ENCODE measurements at regions not wholly inside any gene's neighbourhood (a gene's known extent, or its start where the extent isn't known, plus 50 kb on each side); places are given as distances from the start of the nearest gene placed in this dataset.

DNA sequence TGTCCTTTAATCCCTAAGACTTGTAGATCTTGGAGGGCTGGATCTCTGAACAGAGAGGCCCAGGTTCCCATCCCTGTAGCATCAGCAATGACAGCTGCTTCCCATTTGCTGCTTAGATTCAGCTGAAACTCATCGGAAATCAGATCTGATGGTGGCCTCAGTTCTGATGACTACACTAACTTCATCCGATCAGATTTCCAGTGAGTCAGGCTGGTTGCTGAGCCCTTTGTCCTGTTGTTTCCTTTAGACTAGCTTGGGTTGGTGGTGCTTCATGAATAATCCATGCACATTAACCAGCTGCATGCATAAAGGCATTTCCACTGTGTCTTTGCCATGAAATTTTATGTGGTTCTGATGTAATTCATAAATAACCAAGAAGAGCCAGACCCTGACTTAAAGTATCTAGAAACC lies 195.2 kb upstream of the TUT7 start (continued):
- TF ChIP-seq, protein P1, sequence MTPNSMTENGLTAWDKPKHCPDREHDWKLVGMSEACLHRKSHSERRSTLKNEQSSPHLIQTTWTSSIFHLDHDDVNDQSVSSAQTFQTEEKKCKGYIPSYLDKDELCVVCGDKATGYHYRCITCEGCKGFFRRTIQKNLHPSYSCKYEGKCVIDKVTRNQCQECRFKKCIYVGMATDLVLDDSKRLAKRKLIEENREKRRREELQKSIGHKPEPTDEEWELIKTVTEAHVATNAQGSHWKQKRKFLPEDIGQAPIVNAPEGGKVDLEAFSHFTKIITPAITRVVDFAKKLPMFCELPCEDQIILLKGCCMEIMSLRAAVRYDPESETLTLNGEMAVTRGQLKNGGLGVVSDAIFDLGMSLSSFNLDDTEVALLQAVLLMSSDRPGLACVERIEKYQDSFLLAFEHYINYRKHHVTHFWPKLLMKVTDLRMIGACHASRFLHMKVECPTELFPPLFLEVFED (CRISPR knock-in tag; conservative IDR thresholded peaks at IDR 0.05) = no peak

DNA sequence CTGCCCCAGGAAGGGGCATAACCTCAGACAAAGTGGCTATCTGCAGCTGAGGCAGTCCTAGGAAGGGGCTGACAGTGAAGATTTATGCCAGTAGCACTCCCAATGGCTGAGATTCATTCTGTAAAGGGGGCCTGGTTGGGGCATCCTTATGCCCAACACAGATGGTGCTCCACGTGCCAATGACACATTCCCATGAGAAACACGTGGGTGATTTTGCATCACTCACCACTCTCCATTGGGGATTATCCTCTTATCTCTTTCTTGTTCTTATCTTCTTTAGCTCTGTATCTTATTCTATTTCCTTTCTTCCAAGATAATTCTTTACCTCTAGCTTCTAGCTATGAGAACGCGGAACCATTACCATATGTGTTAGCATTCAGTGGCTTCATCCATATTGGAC lies 194.0 kb upstream of the TUT7 start:
- ATAC-seq = no peak
- ChIA-PET CTCF (ENCODE audit: low intra/inter-chr PET ratio) (no interaction called here), POLR2A (no interaction called here)
- no peak overlapping the region for H3K4me2 ChIP-seq (ENCODE audit: insufficient read depth, low read length)
- no peak for DNase-seq (ENCODE audit: extremely low read depth in 1 of 4, low spot score in 3 of 4)
- BruUV-seq (replicated peaks) = no TSS peak
- H4K20me1 ChIP-seq (replicated peaks; ENCODE audit: control insufficient read depth, insufficient read depth, low read length) = no peaks in the 10 kb centered on the region
- intact Hi-C loops (cut with micrococcal nuclease) (no loop called here), in situ Hi-C loops (cut with MboI) (no loop called here)
- TF ChIP-seq ZNF551 (CRISPR knock-in tag; IDR thresholded peaks at IDR 0.05) (no peak), FOSL1 (tag; conservative IDR thresholded peaks at IDR 0.05) (no peak), ZNF830 (CRISPR knock-in tag; IDR thresholded peaks at IDR 0.05) (no peak), POLR2A (conservative IDR thresholded peaks at IDR 0.05) (no peak), ZKSCAN1 (IDR thresholded peaks at IDR 0.05; ENCODE audit: low read depth, low read length) (no peak), ARNT (IDR thresholded peaks at IDR 0.05) (no peak), SUPT5H (IDR thresholded peaks at IDR 0.05) (no peak), ZNF263 (CRISPR knock-in tag; IDR thresholded peaks at IDR 0.05; ENCODE audit: borderline replicate concordance) (no peak), JUN (IDR thresholded peaks at IDR 0.05; ENCODE audit: borderline replicate concordance, low read depth, low read length) (no peak), JUN (CRISPR knock-in tag; IDR thresholded peaks at IDR 0.05; ENCODE audit: borderline replicate concordance) (no peak), MYBL2 (IDR thresholded peaks at IDR 0.05; ENCODE audit: low read depth) (no peak), MYBL2 (CRISPR knock-in tag; IDR thresholded peaks at IDR 0.05; ENCODE audit: borderline replicate concordance) (no peak)
- H3K36me3 ChIP-seq (ENCODE audit: control insufficient read depth, insufficient read depth, low read length) = no peaks in the 10 kb centered on the region
- no peak overlapping the region for H3K4me3 ChIP-seq
- no peak for FAIRE-seq
- H3K27me3 ChIP-seq (ENCODE audit: control insufficient read depth in 2 of 2, insufficient read depth in 2 of 2, low read length in 2 of 2) = no peaks in the 10 kb centered on the region
- no peak overlapping the region for H3K27ac ChIP-seq (ENCODE audit: extremely low read depth, low read depth, low read length)
- no peaks in the 10 kb centered on the region for H3K79me2 ChIP-seq (ENCODE audit: control insufficient read depth, insufficient read depth, low read length)
- no peaks in the 10 kb centered on the region for H3K9me1 ChIP-seq (ENCODE audit: control insufficient read depth, insufficient read depth, low read length)
- H3K9ac ChIP-seq (ENCODE audit: insufficient read depth in 1 of 2, low read depth in 2 of 2, low read length in 2 of 2) = no peak overlapping the region
- H3K9me3 ChIP-seq (replicated peaks; ENCODE audit: control insufficient read depth, insufficient read depth, low read depth, low read length) = no peaks in the 10 kb centered on the region
- H2AFZ ChIP-seq (ENCODE audit: low read depth, low read length) = no peak overlapping the region
- H3K4me1 ChIP-seq (replicated peaks in 1 of 2; ENCODE audit: control insufficient read depth in 2 of 2, insufficient read depth in 2 of 2, low read length in 2 of 2) = no peaks in the 10 kb centered on the region
- 3% methylated on average over 4 of the region's 4 CpGs for WGBS (ENCODE audit: insufficient coverage, low coverage, missing lambda C conversion rate)

Measured in K562 (cell line).